ENCODE measurements at regions not wholly inside any gene's neighbourhood (a gene's known extent, or its start where the extent isn't known, plus 50 kb on each side); places are given as distances from the start of the nearest gene placed in this dataset.

- no peak for TF ChIP-seq CTCF (IDR thresholded peaks at IDR 0.05)
- TF ChIP-seq POLR2A (IDR thresholded peaks at IDR 0.05), result no peak
Observed at GRCh38 chr15:46676233-46677206, 1040.8 kb upstream of the SEMA6D start.

Data from thyroid gland (tissue), 4 donors.